ENCODE measurements at regions not wholly inside any gene's neighbourhood (a gene's known extent, or its start where the extent isn't known, plus 50 kb on each side); places are given as distances from the start of the nearest gene placed in this dataset.

DNA sequence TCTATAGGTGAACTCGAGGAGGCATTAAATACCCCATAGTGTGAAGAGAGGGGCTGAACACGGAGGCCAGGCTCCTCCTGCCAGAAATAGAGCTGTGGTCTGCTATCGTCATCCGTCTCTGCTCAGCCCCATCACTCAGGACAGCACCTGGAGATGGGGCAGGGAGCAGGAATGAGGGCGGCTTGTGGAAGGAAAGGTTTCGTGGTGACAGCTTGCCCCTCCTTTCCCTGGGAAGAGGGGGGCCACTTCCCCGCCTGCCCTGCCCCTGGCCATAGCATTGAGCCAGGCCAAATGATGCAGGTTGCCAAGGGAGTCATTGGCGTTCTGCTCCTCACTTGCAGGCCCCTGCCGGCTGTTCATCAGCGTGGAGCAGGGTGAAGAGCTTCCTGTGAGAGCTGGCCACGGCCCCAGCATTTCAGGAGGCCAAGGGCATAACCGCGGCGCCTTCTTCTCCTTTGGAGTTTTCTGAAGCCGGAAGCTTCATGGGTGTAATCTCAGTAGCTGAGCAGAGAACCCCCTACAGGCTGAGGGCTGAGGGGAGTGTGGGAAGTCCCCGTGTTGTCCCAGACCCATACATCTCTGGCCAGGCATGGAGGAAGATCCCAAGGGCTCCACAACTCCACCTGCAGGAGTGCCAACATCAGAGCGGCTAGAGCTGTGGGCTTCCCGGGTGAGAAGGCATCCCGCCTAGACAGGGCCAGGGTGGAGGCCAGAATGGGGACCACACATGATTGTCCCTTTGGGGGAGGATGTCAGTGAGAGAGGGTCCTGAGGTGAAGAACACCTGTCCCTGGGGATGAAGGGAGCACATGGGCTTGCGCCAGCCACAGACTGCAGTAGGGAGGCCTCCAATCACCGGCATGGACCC, 112.5 kb upstream of the GLI2 start (continued):
- TF ChIP-seq, protein P1, sequence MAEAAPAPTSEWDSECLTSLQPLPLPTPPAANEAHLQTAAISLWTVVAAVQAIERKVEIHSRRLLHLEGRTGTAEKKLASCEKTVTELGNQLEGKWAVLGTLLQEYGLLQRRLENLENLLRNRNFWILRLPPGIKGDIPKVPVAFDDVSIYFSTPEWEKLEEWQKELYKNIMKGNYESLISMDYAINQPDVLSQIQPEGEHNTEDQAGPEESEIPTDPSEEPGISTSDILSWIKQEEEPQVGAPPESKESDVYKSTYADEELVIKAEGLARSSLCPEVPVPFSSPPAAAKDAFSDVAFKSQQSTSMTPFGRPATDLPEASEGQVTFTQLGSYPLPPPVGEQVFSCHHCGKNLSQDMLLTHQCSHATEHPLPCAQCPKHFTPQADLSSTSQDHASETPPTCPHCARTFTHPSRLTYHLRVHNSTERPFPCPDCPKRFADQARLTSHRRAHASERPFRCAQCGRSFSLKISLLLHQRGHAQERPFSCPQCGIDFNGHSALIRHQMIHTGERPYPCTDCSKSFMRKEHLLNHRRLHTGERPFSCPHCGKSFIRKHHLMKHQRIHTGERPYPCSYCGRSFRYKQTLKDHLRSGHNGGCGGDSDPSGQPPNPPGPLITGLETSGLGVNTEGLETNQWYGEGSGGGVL (CRISPR knock-in tag; IDR thresholded peaks at IDR 0.05): no peak

DNA sequence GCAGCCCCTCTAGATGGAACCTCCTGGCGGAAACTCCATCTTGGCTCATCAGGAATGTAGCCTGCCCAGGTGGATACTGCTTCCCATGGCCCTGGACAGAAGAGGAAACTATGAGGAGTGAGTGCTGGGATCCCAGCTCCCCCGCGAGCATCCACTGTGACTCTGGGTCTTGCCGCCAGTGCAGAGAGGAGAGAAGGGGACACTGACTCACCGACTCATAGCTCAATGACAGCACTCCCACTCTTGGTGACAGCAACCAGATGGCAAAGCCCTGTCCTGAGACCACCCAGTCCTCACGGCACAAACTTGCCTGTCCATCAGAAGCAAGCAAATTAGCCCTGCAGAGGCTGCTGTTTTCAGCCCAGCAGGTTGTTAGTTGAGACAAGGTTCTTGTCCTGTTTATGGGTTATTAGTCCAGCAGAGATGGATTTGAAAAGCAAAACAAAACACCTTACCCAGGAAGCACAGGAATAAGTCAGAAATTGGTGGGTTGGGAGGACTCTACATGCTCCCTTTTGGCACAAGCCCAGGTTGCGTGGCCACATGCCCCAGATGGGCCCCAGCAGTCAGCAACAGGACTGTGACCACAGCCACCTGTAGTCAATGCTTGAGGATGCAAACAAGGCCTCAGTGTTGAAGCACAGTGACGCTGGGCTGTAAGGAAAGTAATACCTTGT, 111.5 kb upstream of the GLI2 start:
- H3K4me1 ChIP-seq (replicated peaks in 1 of 2; ENCODE audit: control insufficient read depth in 2 of 2, insufficient read depth in 2 of 2, low read length in 2 of 2): no peaks in the 10 kb centered on the region
- no peaks in the 10 kb centered on the region for H3K9me1 ChIP-seq (ENCODE audit: control insufficient read depth, insufficient read depth, low read length)
- ATAC-seq (no peak), DNase-seq (ENCODE audit: extremely low read depth in 1 of 4, low spot score in 3 of 4) (no peak), FAIRE-seq (no peak)
- H3K27me3 ChIP-seq (ENCODE audit: control insufficient read depth in 2 of 2, insufficient read depth in 2 of 2, low read length in 2 of 2): peaks cover 2 to 26% of the 10 kb centered on the region in 2 experiments; a peak in 3 of 5 replicates
- H3K4me2 ChIP-seq (ENCODE audit: insufficient read depth, low read length): no peak overlapping the region
- in situ Hi-C loops (cut with MboI): no loop called here
- POLR2A ChIA-PET: no interaction called here
- no peaks in the 10 kb centered on the region for H3K36me3 ChIP-seq (ENCODE audit: control insufficient read depth, insufficient read depth, low read length)
- H3K4me3 ChIP-seq: no peak overlapping the region
- H3K79me2 ChIP-seq (ENCODE audit: control insufficient read depth, insufficient read depth, low read length): no peaks in the 10 kb centered on the region
- 4% methylated on average over 8 of the region's 8 CpGs for WGBS (ENCODE audit: insufficient coverage, low coverage, missing lambda C conversion rate)
- H3K9ac ChIP-seq (ENCODE audit: insufficient read depth in 1 of 2, low read depth in 2 of 2, low read length in 2 of 2): no peak overlapping the region
- H3K27ac ChIP-seq (ENCODE audit: extremely low read depth, low read depth, low read length): no peak overlapping the region
- H2AFZ ChIP-seq (ENCODE audit: low read depth, low read length): no peak overlapping the region
- H4K20me1 ChIP-seq (replicated peaks; ENCODE audit: control insufficient read depth, insufficient read depth, low read length): no peaks in the 10 kb centered on the region
- intact Hi-C loops (cut with micrococcal nuclease): no loop called here
- TF ChIP-seq ZKSCAN1 (IDR thresholded peaks at IDR 0.05; ENCODE audit: low read depth, low read length) (no peak), MTF1 (CRISPR knock-in tag; IDR thresholded peaks at IDR 0.05; ENCODE audit: borderline replicate concordance) (no peak), ZNF3 (CRISPR knock-in tag; IDR thresholded peaks at IDR 0.05) (no peak), IRF2 (CRISPR knock-in tag; IDR thresholded peaks at IDR 0.05) (no peak)
- TF ChIP-seq, protein P2, sequence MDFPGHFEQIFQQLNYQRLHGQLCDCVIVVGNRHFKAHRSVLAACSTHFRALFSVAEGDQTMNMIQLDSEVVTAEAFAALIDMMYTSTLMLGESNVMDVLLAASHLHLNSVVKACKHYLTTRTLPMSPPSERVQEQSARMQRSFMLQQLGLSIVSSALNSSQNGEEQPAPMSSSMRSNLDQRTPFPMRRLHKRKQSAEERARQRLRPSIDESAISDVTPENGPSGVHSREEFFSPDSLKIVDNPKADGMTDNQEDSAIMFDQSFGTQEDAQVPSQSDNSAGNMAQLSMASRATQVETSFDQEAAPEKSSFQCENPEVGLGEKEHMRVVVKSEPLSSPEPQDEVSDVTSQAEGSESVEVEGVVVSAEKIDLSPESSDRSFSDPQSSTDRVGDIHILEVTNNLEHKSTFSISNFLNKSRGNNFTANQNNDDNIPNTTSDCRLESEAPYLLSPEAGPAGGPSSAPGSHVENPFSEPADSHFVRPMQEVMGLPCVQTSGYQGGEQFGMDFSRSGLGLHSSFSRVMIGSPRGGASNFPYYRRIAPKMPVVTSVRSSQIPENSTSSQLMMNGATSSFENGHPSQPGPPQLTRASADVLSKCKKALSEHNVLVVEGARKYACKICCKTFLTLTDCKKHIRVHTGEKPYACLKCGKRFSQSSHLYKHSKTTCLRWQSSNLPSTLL (IDR thresholded peaks at IDR 0.05): no peak
- CTCF ChIA-PET (ENCODE audit: low intra/inter-chr PET ratio): no interaction called here
- no peaks in the 10 kb centered on the region for H3K9me3 ChIP-seq (replicated peaks; ENCODE audit: control insufficient read depth, insufficient read depth, low read depth, low read length)
- no TSS peak for BruUV-seq (replicated peaks)
